OCI-LY3 (cell line): ENCODE measurements at regions not wholly inside any gene's neighbourhood (a gene's known extent, or its start where the extent isn't known, plus 50 kb on each side); places are given as distances from the start of the nearest gene placed in this dataset.

ENCODE experiments used
- H2AFZ ChIP-seq: fragments of 200-600, 300-600 bp; shearing (Covaris generic); 2 replicates; pipeline ENCODE4 v1.6.0; 2014; ENCODE audit warnings: antibody characterized with exemption, low read depth, low read length
- H3K27ac ChIP-seq: fragments of 200-600, 300-600 bp; sonication (generic); 2 replicates; pipeline ENCODE4 v1.5.1; 2014; ENCODE audit warnings: mild to moderate bottlenecking, low read length, moderate library complexity, mixed read lengths
- H3K27me3 ChIP-seq: fragments of 200-600, 300-600 bp; sonication (generic); 2 replicates; pipeline ENCODE4 v1.6.1; 2014; ENCODE audit warnings: low read depth, low read length, mixed read lengths
- H3K36me3 ChIP-seq: fragments of 200-600, 300-600 bp; sonication (generic); replicated peaks from 2 replicates; pipeline ENCODE3; 2014; ENCODE audit warnings: low read depth, low read length, mixed read lengths
- H3K4me1 ChIP-seq: fragments of 300-600, 200-600 bp; sonication (generic); 2 replicates; pipeline ENCODE4 v1.6.1; 2014; ENCODE audit warnings: low read length, mixed read lengths
- H3K4me2 ChIP-seq: fragments of 200-600, 300-600 bp; sonication (generic); 2 replicates; pipeline ENCODE4 v1.6.1; 2014; ENCODE audit warnings: low read length, mixed read lengths
- H3K4me3 ChIP-seq: fragments of 300-600, 200-600 bp; sonication (generic); 2 replicates; pipeline ENCODE4 v1.5.1; 2014; ENCODE audit warnings: antibody characterized with exemption, mild to moderate bottlenecking, low read length, moderate library complexity
- H3K79me2 ChIP-seq: fragments of 300-600, 200-600 bp; shearing (Covaris generic); 2 replicates; pipeline ENCODE4 v1.6.1; 2014; ENCODE audit warnings: mild to moderate bottlenecking, low read length, mixed read lengths
- H3K9ac ChIP-seq: fragments of 300-600, 200-600 bp; shearing (Covaris generic); 2 replicates; pipeline ENCODE4 v1.6.0; 2014; ENCODE audit warnings: mild to moderate bottlenecking, low read length, moderate library complexity
- H3K9me3 ChIP-seq: fragments of 200-600, 300-600 bp; shearing (Covaris generic); 2 replicates; pipeline ENCODE4 v1.6.1; 2014; ENCODE audit warnings: low read length, mixed read lengths; ENCODE audit not compliant: insufficient read depth
- H4K20me1 ChIP-seq: fragments of 200-600, 300-600 bp; sonication (generic); 2 replicates; pipeline ENCODE4 v1.6.1; 2016; ENCODE audit warnings: low read length, mixed read lengths; ENCODE audit not compliant: insufficient read depth
- EZH2phosphoT487 ChIP-seq: fragments of 200-600 bp; shearing (Covaris generic); IDR thresholded peaks from 2 replicates; pipeline ENCODE4 v1.6.1; 2018; ENCODE audit warnings: antibody characterized with exemption, mixed run types, low read depth
- TF ChIP-seq, protein P1 (sequence below): fragments of 200-600, 300-600 bp; sonication (generic); IDR thresholded peaks from 2 replicates; pipeline ENCODE4 v1.5.1; 2014; ENCODE audit warnings: antibody characterized with exemption, low read length, low read depth

GRCh38 chr4:181137351-181137750 is 1105.9 kb upstream of the TENM3 start:
- TF ChIP-seq, protein P1, sequence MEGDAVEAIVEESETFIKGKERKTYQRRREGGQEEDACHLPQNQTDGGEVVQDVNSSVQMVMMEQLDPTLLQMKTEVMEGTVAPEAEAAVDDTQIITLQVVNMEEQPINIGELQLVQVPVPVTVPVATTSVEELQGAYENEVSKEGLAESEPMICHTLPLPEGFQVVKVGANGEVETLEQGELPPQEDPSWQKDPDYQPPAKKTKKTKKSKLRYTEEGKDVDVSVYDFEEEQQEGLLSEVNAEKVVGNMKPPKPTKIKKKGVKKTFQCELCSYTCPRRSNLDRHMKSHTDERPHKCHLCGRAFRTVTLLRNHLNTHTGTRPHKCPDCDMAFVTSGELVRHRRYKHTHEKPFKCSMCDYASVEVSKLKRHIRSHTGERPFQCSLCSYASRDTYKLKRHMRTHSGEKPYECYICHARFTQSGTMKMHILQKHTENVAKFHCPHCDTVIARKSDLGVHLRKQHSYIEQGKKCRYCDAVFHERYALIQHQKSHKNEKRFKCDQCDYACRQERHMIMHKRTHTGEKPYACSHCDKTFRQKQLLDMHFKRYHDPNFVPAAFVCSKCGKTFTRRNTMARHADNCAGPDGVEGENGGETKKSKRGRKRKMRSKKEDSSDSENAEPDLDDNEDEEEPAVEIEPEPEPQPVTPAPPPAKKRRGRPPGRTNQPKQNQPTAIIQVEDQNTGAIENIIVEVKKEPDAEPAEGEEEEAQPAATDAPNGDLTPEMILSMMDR = no peak
- TF ChIP-seq EZH2phosphoT487 = no peak
- Histone ChIP-seq H3K36me3 (no peaks in the 10 kb centered on the region), H3K79me2 (no peaks in the 10 kb centered on the region), H3K4me3 (no peak overlapping the region), H3K9ac (no peak overlapping the region), H3K27me3 (no peaks in the 10 kb centered on the region), H3K27ac (no peak overlapping the region), H2AFZ (no peak overlapping the region), H3K4me2 (no peak overlapping the region), H3K9me3 (no peaks in the 10 kb centered on the region), H3K4me1 (no peaks in the 10 kb centered on the region), H4K20me1 (no peaks in the 10 kb centered on the region)

- Histone ChIP-seq H3K4me3 (no peak overlapping the region), H3K4me1 (no peaks in the 10 kb centered on the region), H3K9ac (no peak overlapping the region), H3K9me3 (no peaks in the 10 kb centered on the region), H3K27ac (no peak overlapping the region), H2AFZ (no peak overlapping the region), H3K4me2 (no peak overlapping the region), H4K20me1 (no peaks in the 10 kb centered on the region), H3K79me2 (no peaks in the 10 kb centered on the region), H3K27me3 (no peaks in the 10 kb centered on the region), H3K36me3 (no peaks in the 10 kb centered on the region)
- TF ChIP-seq EZH2phosphoT487 = no peak
- TF ChIP-seq, protein P1 = no peak
These were observed 1105.1 kb upstream of the TENM3 start for GRCh38 chr4:181138116-181138515.

DNA sequence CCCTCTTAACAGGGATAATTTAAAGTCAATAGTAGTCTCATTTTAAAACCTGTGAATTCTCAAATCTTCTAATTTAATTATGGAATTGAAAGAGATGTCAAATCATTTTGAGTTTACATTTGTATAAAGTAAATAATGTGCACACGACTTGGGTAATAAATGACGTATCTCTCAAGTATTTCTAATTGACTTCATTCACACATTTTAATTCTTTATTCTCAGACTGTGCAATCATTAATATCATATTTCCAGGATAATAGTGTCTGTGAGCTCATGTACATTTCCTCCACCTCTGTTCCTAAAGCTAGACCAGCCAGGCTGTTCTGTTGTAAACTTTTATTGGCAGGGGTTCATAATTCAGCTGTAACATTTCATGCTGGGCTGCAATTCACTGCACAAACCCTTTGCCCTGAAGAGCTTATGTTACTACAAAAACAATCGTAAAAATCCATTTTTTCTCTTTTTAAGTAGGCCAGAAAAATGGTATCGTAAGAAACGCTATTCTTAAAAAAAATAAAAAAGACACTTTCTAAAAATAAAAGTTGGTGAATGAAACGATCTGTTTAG is 1103.1 kb upstream of the TENM3 start:
- H3K27ac ChIP-seq = no peak overlapping the region
- no peak overlapping the region for H3K4me3 ChIP-seq
- TF ChIP-seq, protein P1 = no peak
- TF ChIP-seq EZH2phosphoT487 = no peak
- H3K4me2 ChIP-seq = no peak overlapping the region
- no peaks in the 10 kb centered on the region for H3K27me3 ChIP-seq
- no peaks in the 10 kb centered on the region for H3K79me2 ChIP-seq
- H3K4me1 ChIP-seq = no peaks in the 10 kb centered on the region
- no peak overlapping the region for H2AFZ ChIP-seq
- no peaks in the 10 kb centered on the region for H4K20me1 ChIP-seq
- H3K36me3 ChIP-seq = no peaks in the 10 kb centered on the region
- H3K9ac ChIP-seq = no peak overlapping the region
- H3K9me3 ChIP-seq = no peaks in the 10 kb centered on the region

- H3K27ac ChIP-seq = no peak overlapping the region
- H3K4me3 ChIP-seq = no peak overlapping the region
- H3K9me3 ChIP-seq = no peaks in the 10 kb centered on the region
- no peaks in the 10 kb centered on the region for H3K4me1 ChIP-seq
- TF ChIP-seq, protein P1 = peak; percentile 97
- no peak for TF ChIP-seq EZH2phosphoT487
- H3K36me3 ChIP-seq = no peaks in the 10 kb centered on the region
- no peaks in the 10 kb centered on the region for H4K20me1 ChIP-seq
- peak overlapping the region; percentile 27 for H3K4me2 ChIP-seq
- no peak overlapping the region for H3K9ac ChIP-seq
- H3K79me2 ChIP-seq = no peaks in the 10 kb centered on the region
- H2AFZ ChIP-seq = peak overlapping the region; percentile 22; the same call in 1 of the 2 replicates
- no peaks in the 10 kb centered on the region for H3K27me3 ChIP-seq
These were observed 1099.8 kb upstream of the TENM3 start for GRCh38 chr4:181143250-181143854.
